Sigmoid colon (tissue), 6 donors: ENCODE measurements at regions not wholly inside any gene's neighbourhood (a gene's known extent, or its start where the extent isn't known, plus 50 kb on each side); places are given as distances from the start of the nearest gene placed in this dataset.

ENCODE experiments used
- DNase-seq: peaks from one replicate; pipeline ENCODE4 v3.0.0-alpha.2; 2019
- H3K27ac ChIP-seq, 4 donors: fragments of 200-600 bp; sonication (generic); one replicate each; pipeline ENCODE4 v1.5.1; 2016 to 2019; ENCODE audit warnings: mild to moderate bottlenecking in 1 of 4
- H3K27me3 ChIP-seq, 3 donors: fragments of 200-600 bp; sonication (generic); one replicate each; pipeline ENCODE4 v1.5.1; 2019; ENCODE audit warnings: mild to moderate bottlenecking in 1 of 3
- H3K36me3 ChIP-seq, 4 donors: fragments of 200-600 bp; sonication (generic); one replicate each; pipeline ENCODE4 v1.5.1; 2016 to 2019
- H3K4me1 ChIP-seq, 4 donors: fragments of 200-600 bp; sonication (generic); one replicate each; pipeline ENCODE4 v1.5.1; 2017 to 2019
- H3K4me3 ChIP-seq, 4 donors: fragments of 200-600 bp; sonication (generic); one replicate each; pipeline ENCODE4 v1.5.1; 2017 to 2019; ENCODE audit warnings: mild to moderate bottlenecking in 2 of 4, moderate library complexity in 1 of 4
- H3K9me3 ChIP-seq, 4 donors: fragments of 200-600 bp in 3 of 4; sonication (generic) in 3 of 4; one replicate each; pipeline versions ENCODE4 v1.5.1 to v1.6.1; 2013 to 2019
- CTCF ChIP-seq, 4 experiments: fragments of 450-650 bp in 3 of 4; fragments of 200-600 bp in 1 of 4; IDR thresholded peaks; one replicate each; pipeline ENCODE4 v1.5.1; 2016 to 2019; ENCODE audit warnings: antibody characterized with exemption in 4 of 4, mild to moderate bottlenecking in 3 of 4, moderate library complexity in 2 of 4
- EP300 ChIP-seq, 4 donors: sonication (generic); formaldehyde crosslinking; IDR thresholded peaks; one replicate each; pipeline ENCODE4 v1.6.1; 2017; ENCODE audit warnings: antibody characterized with exemption in 4 of 4
- POLR2A ChIP-seq, 2 donors: fragments of 450-650 bp; IDR thresholded peaks; one replicate each; pipeline ENCODE4 v1.6.1; 2016; ENCODE audit warnings: antibody characterized with exemption in 2 of 2, mild to moderate bottlenecking in 2 of 2, moderate library complexity in 2 of 2
- POLR2AphosphoS5 ChIP-seq, 4 donors: sonication (generic); formaldehyde crosslinking; IDR thresholded peaks; one replicate each; pipeline ENCODE4 v1.6.1; 2017; ENCODE audit warnings: antibody characterized with exemption in 4 of 4
- WGBS, 2 donors: extraction: QIAGEN DNeasy Blood & Tissue Kit; methylation state at CpG; one replicate each; pipeline ENCODE4 v1.1.7; 2013; 5-methylcytosine and 5-hydroxymethylcytosine counted together
- intact Hi-C: fragments of 100-400 bp; cut with DNase I; formaldehyde crosslinking; loops from one replicate; pipeline ENCODE4 v1.15.1; 2023
- donor health status: healthy with polysubstance abuse.
- donor health status: healthy.

- no peak for DNase-seq
- no peaks in the 10 kb centered on the region for H3K9me3 ChIP-seq
- intact Hi-C loops: no loop called here
- H3K4me3 ChIP-seq: no peak overlapping the region
- no peaks in the 10 kb centered on the region for H3K4me1 ChIP-seq
- TF ChIP-seq CTCF (IDR thresholded peaks at IDR 0.05) (no peak), EP300 (IDR thresholded peaks at IDR 0.05) (no peak), POLR2A (IDR thresholded peaks at IDR 0.05) (no peak)
- H3K27ac ChIP-seq: no peak overlapping the region
- no peaks in the 10 kb centered on the region for H3K27me3 ChIP-seq
- H3K36me3 ChIP-seq: no peaks in the 10 kb centered on the region
Measured at GRCh38 chrX:116282751-116283150, 112.2 kb downstream of the AGTR2 start.

GRCh38 chrX:116284400-116284799, 113.9 kb downstream of the AGTR2 start:
- intact Hi-C loops: no loop called here
- no peak overlapping the region for H3K4me3 ChIP-seq
- no peaks in the 10 kb centered on the region for H3K27me3 ChIP-seq
- H3K9me3 ChIP-seq: no peaks in the 10 kb centered on the region
- no peaks in the 10 kb centered on the region for H3K4me1 ChIP-seq
- DNase-seq: no peak
- TF ChIP-seq POLR2AphosphoS5 (IDR thresholded peaks at IDR 0.05): no peak
- TF ChIP-seq CTCF (IDR thresholded peaks at IDR 0.05): no peak
- no peak for TF ChIP-seq EP300 (IDR thresholded peaks at IDR 0.05)
- no peak for TF ChIP-seq POLR2A (IDR thresholded peaks at IDR 0.05)
- no peaks in the 10 kb centered on the region for H3K36me3 ChIP-seq
- 27 to 64% methylated on average over 2 of the region's 2 CpGs for WGBS, 2 donors
- no peak overlapping the region for H3K27ac ChIP-seq

GRCh38 chrX:116285501-116285900, 115.0 kb downstream of the AGTR2 start:
- no peaks in the 10 kb centered on the region for H3K9me3 ChIP-seq
- intact Hi-C loops: no loop called here
- no peaks in the 10 kb centered on the region for H3K36me3 ChIP-seq
- no peaks in the 10 kb centered on the region for H3K4me1 ChIP-seq
- no peak for TF ChIP-seq POLR2A (IDR thresholded peaks at IDR 0.05)
- no peak for TF ChIP-seq EP300 (IDR thresholded peaks at IDR 0.05)
- no peak for TF ChIP-seq POLR2AphosphoS5 (IDR thresholded peaks at IDR 0.05)
- TF ChIP-seq CTCF (IDR thresholded peaks at IDR 0.05): no peak
- H3K27me3 ChIP-seq: no peaks in the 10 kb centered on the region
- H3K27ac ChIP-seq: no peak overlapping the region
- DNase-seq: no peak
- no peak overlapping the region for H3K4me3 ChIP-seq

GRCh38 chrX:116289592-116289991, 119.0 kb downstream of the AGTR2 start:
- H3K36me3 ChIP-seq: no peaks in the 10 kb centered on the region
- DNase-seq: no peak
- no peak for TF ChIP-seq CTCF (IDR thresholded peaks at IDR 0.05)
- no peak for TF ChIP-seq POLR2AphosphoS5 (IDR thresholded peaks at IDR 0.05)
- TF ChIP-seq POLR2A (IDR thresholded peaks at IDR 0.05): no peak
- no peak for TF ChIP-seq EP300 (IDR thresholded peaks at IDR 0.05)
- no peaks in the 10 kb centered on the region for H3K9me3 ChIP-seq
- H3K27ac ChIP-seq: no peak overlapping the region
- no peaks in the 10 kb centered on the region for H3K27me3 ChIP-seq
- no peak overlapping the region for H3K4me3 ChIP-seq
- H3K4me1 ChIP-seq: no peaks in the 10 kb centered on the region
- intact Hi-C loops: no loop called here

GRCh38 chrX:116290359-116290758, 119.8 kb downstream of the AGTR2 start:
- intact Hi-C loops: no loop called here

More at GRCh38 chrX:116290359-116290758, 119.8 kb downstream of the AGTR2 start:
- Histone ChIP-seq H3K36me3 (no peaks in the 10 kb centered on the region), H3K27ac (no peak overlapping the region), H3K27me3 (no peaks in the 10 kb centered on the region), H3K4me1 (no peaks in the 10 kb centered on the region), H3K4me3 (no peak overlapping the region), H3K9me3 (no peaks in the 10 kb centered on the region)
- no peak for TF ChIP-seq POLR2A (IDR thresholded peaks at IDR 0.05)
- WGBS, 2 donors: 48 to 59% methylated on average over 1 of the region's 1 CpG
- DNase-seq: no peak
